Amniotic epithelial cell (primary cell): ENCODE measurements at regions not wholly inside any gene's neighbourhood (a gene's known extent, or its start where the extent isn't known, plus 50 kb on each side); places are given as distances from the start of the nearest gene placed in this dataset.

Experiments used
- DNase-seq: peaks from one replicate; pipeline ENCODE4 v3.0.0-alpha.2; 2010; ENCODE audit warnings: low read depth

- no peak for DNase-seq
Measured at GRCh38 chr4:124529131-124529530, 183.4 kb downstream of the ANKRD50 start.

GRCh38 chr4:124530464-124531077, 182.0 kb downstream of the ANKRD50 start:
- DNase-seq: peak; percentile 53

- DNase-seq: no peak
Measured at GRCh38 chr4:124534131-124534530, 178.4 kb downstream of the ANKRD50 start.

GRCh38 chr4:124535003-124535402, 177.5 kb downstream of the ANKRD50 start:
- no peak for DNase-seq

GRCh38 chr4:124536946-124537345, 175.6 kb downstream of the ANKRD50 start:
- no peak for DNase-seq

GRCh38 chr4:124537971-124538370, 174.6 kb downstream of the ANKRD50 start:
- DNase-seq: no peak

GRCh38 chr4:124540014-124540413, 172.5 kb downstream of the ANKRD50 start:
- DNase-seq: no peak

GRCh38 chr4:124541652-124542420, 170.7 kb downstream of the ANKRD50 start:
- DNase-seq: no peak

GRCh38 chr4:124555959-124556358, 156.6 kb downstream of the ANKRD50 start:
- no peak for DNase-seq

- DNase-seq: no peak
Measured at GRCh38 chr4:124564121-124564520, 148.4 kb downstream of the ANKRD50 start.

GRCh38 chr4:124565371-124565770, 147.2 kb downstream of the ANKRD50 start:
- DNase-seq: no peak

- DNase-seq: no peak
Measured at GRCh38 chr4:124566030-124566429, 146.5 kb downstream of the ANKRD50 start.

- DNase-seq: no peak
Measured at GRCh38 chr4:124573056-124573455, 139.5 kb downstream of the ANKRD50 start.

GRCh38 chr4:124579896-124580295, 132.6 kb downstream of the ANKRD50 start:
- DNase-seq: no peak

GRCh38 chr4:124583797-124584196, 128.7 kb downstream of the ANKRD50 start:
- no peak for DNase-seq

- DNase-seq: no peak
Measured at GRCh38 chr4:124589786-124590185, 122.7 kb downstream of the ANKRD50 start.

GRCh38 chr4:124590480-124590879, 122.1 kb downstream of the ANKRD50 start:
- DNase-seq: no peak

GRCh38 chr4:124591637-124592036, 120.9 kb downstream of the ANKRD50 start:
- no peak for DNase-seq

GRCh38 chr4:124593494-124593893, 119.0 kb downstream of the ANKRD50 start:
- DNase-seq: no peak

- no peak for DNase-seq
Measured at GRCh38 chr4:124594945-124595344, 117.6 kb downstream of the ANKRD50 start.

GRCh38 chr4:124596816-124597215, 115.7 kb downstream of the ANKRD50 start:
- no peak for DNase-seq

- no peak for DNase-seq
Measured at GRCh38 chr4:124610211-124610610, 102.3 kb downstream of the ANKRD50 start.
